ENCODE measurements at regions not wholly inside any gene's neighbourhood (a gene's known extent, or its start where the extent isn't known, plus 50 kb on each side); places are given as distances from the start of the nearest gene placed in this dataset.

GRCh38 chr17:70357190-70357589 lies 187.9 kb downstream of the KCNJ2 start:
- no peak for DNase-seq
- intact Hi-C loops (cut with DNase I, micrococcal nuclease) = no loop called here
- peaks cover 4% of the 10 kb centered on the region for H3K27me3 Mint-ChIP-seq
- ChIA-PET POLR2A (no interaction called here), CTCF (no interaction called here)
- no peaks in the 10 kb centered on the region for H3K9me3 Mint-ChIP-seq (ENCODE audit: low read depth)
- ATAC-seq = no peak
- no peak overlapping the region for H3K27ac Mint-ChIP-seq
- no peaks in the 10 kb centered on the region for H3K36me3 Mint-ChIP-seq (ENCODE audit: low read depth)
- no peaks in the 10 kb centered on the region for H3K4me1 Mint-ChIP-seq
- no peak overlapping the region for H3K4me3 Mint-ChIP-seq

GRCh38 chr17:70365091-70365583 lies 195.8 kb downstream of the KCNJ2 start:
- CTCF ChIA-PET = interaction anchor here (0.5 kb wide), 1 partner anchor 9 kb away, joined by 5 read pairs; no protein-coding TSS in a partner anchor
- ATAC-seq (peak; percentile 65), DNase-seq (no peak)
- Mint-ChIP-seq H3K4me3 (no peak overlapping the region), H3K36me3 (ENCODE audit: low read depth) (no peaks in the 10 kb centered on the region), H3K4me1 (peaks cover 6% of the 10 kb centered on the region), H3K27me3 (peaks cover 17% of the 10 kb centered on the region), H3K27ac (no peak overlapping the region), H3K9me3 (ENCODE audit: low read depth) (no peaks in the 10 kb centered on the region)
- intact Hi-C loops (cut with DNase I, micrococcal nuclease) = no loop called here
- POLR2A ChIA-PET = no interaction called here

- CTCF ChIA-PET = interaction anchor here (0.9 kb wide), 1 partner anchor 22 kb away, joined by 3 read pairs; no protein-coding TSS in a partner anchor
- POLR2A ChIA-PET = no interaction called here
- no peaks in the 10 kb centered on the region for H3K36me3 Mint-ChIP-seq (ENCODE audit: low read depth)
- intact Hi-C loops (cut with DNase I, micrococcal nuclease) = no loop called here
- ATAC-seq (no peak), DNase-seq (no peak)
- H3K4me1 Mint-ChIP-seq = peaks cover 6% of the 10 kb centered on the region
- H3K4me3 Mint-ChIP-seq = no peak overlapping the region
- H3K27me3 Mint-ChIP-seq = peaks cover 14% of the 10 kb centered on the region
- H3K27ac Mint-ChIP-seq = no peak overlapping the region
- no peaks in the 10 kb centered on the region for H3K9me3 Mint-ChIP-seq (ENCODE audit: low read depth)
Measured at GRCh38 chr17:70366386-70366785, 197.1 kb downstream of the KCNJ2 start.

GRCh38 chr17:70368011-70368410 lies 198.7 kb downstream of the KCNJ2 start:
- Mint-ChIP-seq H3K4me1 (peaks cover 6% of the 10 kb centered on the region), H3K9me3 (ENCODE audit: low read depth) (no peaks in the 10 kb centered on the region), H3K36me3 (ENCODE audit: low read depth) (no peaks in the 10 kb centered on the region), H3K27me3 (peaks cover 10% of the 10 kb centered on the region), H3K27ac (no peak overlapping the region), H3K4me3 (no peak overlapping the region)
- intact Hi-C loops (cut with DNase I, micrococcal nuclease) = no loop called here
- no peak for DNase-seq
- no peak for ATAC-seq
- POLR2A ChIA-PET = no interaction called here
- CTCF ChIA-PET = no interaction called here

GRCh38 chr17:70369391-70369790 lies 200.1 kb downstream of the KCNJ2 start:
- no peak overlapping the region for H3K4me3 Mint-ChIP-seq
- ChIA-PET POLR2A (no interaction called here), CTCF (interaction anchor here (0.5 to 1.0 kb wide), 2 partner anchors 38 to 1215 kb away, joined by 3 read pairs; no protein-coding TSS in a partner anchor)
- H3K36me3 Mint-ChIP-seq (ENCODE audit: low read depth) = no peaks in the 10 kb centered on the region
- no peak for ATAC-seq
- no peak overlapping the region for H3K27ac Mint-ChIP-seq
- intact Hi-C loops (cut with DNase I, micrococcal nuclease) = no loop called here
- peaks cover 6% of the 10 kb centered on the region for H3K4me1 Mint-ChIP-seq
- H3K27me3 Mint-ChIP-seq = peaks cover 11% of the 10 kb centered on the region
- H3K9me3 Mint-ChIP-seq (ENCODE audit: low read depth) = peaks cover 3% of the 10 kb centered on the region
- DNase-seq = no peak

- H3K4me1 Mint-ChIP-seq = no peaks in the 10 kb centered on the region
- H3K27me3 Mint-ChIP-seq = peaks cover 7% of the 10 kb centered on the region
- intact Hi-C loops (cut with DNase I, micrococcal nuclease) = no loop called here
- ATAC-seq (no peak), DNase-seq (no peak)
- H3K9me3 Mint-ChIP-seq (ENCODE audit: low read depth) = peaks cover 3% of the 10 kb centered on the region
- H3K27ac Mint-ChIP-seq = no peak overlapping the region
- H3K4me3 Mint-ChIP-seq = no peak overlapping the region
- CTCF ChIA-PET = no interaction called here
- POLR2A ChIA-PET = no interaction called here
- H3K36me3 Mint-ChIP-seq (ENCODE audit: low read depth) = no peaks in the 10 kb centered on the region
Measured at GRCh38 chr17:70370816-70371215, 201.5 kb downstream of the KCNJ2 start.

GRCh38 chr17:70373369-70373768 lies 204.0 kb downstream of the KCNJ2 start:
- POLR2A ChIA-PET = no interaction called here
- DNase-seq = no peak
- CTCF ChIA-PET = interaction anchor here (0.7 kb wide), 1 partner anchor 8 kb away, joined by 5 read pairs; no protein-coding TSS in a partner anchor
- no peak for ATAC-seq
- H3K4me1 Mint-ChIP-seq = no peaks in the 10 kb centered on the region
- no peak overlapping the region for H3K4me3 Mint-ChIP-seq
- intact Hi-C loops (cut with DNase I, micrococcal nuclease) = no loop called here
- H3K36me3 Mint-ChIP-seq (ENCODE audit: low read depth) = no peaks in the 10 kb centered on the region
- H3K9me3 Mint-ChIP-seq (ENCODE audit: low read depth) = peaks cover 3% of the 10 kb centered on the region
- H3K27ac Mint-ChIP-seq = no peak overlapping the region
- peaks cover 3% of the 10 kb centered on the region for H3K27me3 Mint-ChIP-seq

- intact Hi-C loops (cut with DNase I, micrococcal nuclease) = no loop called here
- no peak for ATAC-seq
- H3K36me3 Mint-ChIP-seq (ENCODE audit: low read depth) = no peaks in the 10 kb centered on the region
Measured at GRCh38 chr17:70374496-70374895, 205.2 kb downstream of the KCNJ2 start.

GRCh38 chr17:70375406-70375805 lies 206.1 kb downstream of the KCNJ2 start:
- no peaks in the 10 kb centered on the region for H3K4me1 Mint-ChIP-seq
- no peak overlapping the region for H3K4me3 Mint-ChIP-seq
- ChIA-PET CTCF (no interaction called here), POLR2A (no interaction called here)
- H3K9me3 Mint-ChIP-seq (ENCODE audit: low read depth) = peaks cover 3% of the 10 kb centered on the region
- H3K27ac Mint-ChIP-seq = no peak overlapping the region
- intact Hi-C loops (cut with DNase I, micrococcal nuclease) = no loop called here
- ATAC-seq (no peak), DNase-seq (no peak)
- H3K36me3 Mint-ChIP-seq (ENCODE audit: low read depth) = no peaks in the 10 kb centered on the region
- H3K27me3 Mint-ChIP-seq = peaks cover 3% of the 10 kb centered on the region

More at GRCh38 chr17:70374496-70374895, 205.2 kb downstream of the KCNJ2 start:
- H3K9me3 Mint-ChIP-seq (ENCODE audit: low read depth) = peaks cover 3% of the 10 kb centered on the region
- no peak for DNase-seq
- no peaks in the 10 kb centered on the region for H3K4me1 Mint-ChIP-seq
- peaks cover 3% of the 10 kb centered on the region for H3K27me3 Mint-ChIP-seq
- no peak overlapping the region for H3K27ac Mint-ChIP-seq
- POLR2A ChIA-PET = no interaction called here
- H3K4me3 Mint-ChIP-seq = no peak overlapping the region
- CTCF ChIA-PET = interaction anchor here (0.7 kb wide), 1 partner anchor 9 kb away, joined by 5 read pairs; no protein-coding TSS in a partner anchor

- Mint-ChIP-seq H3K36me3 (ENCODE audit: low read depth) (no peaks in the 10 kb centered on the region), H3K27me3 (peaks cover 3% of the 10 kb centered on the region), H3K4me1 (no peaks in the 10 kb centered on the region), H3K9me3 (ENCODE audit: low read depth) (peaks cover 3% of the 10 kb centered on the region), H3K4me3 (no peak overlapping the region), H3K27ac (no peak overlapping the region)
- CTCF ChIA-PET = no interaction called here
- ATAC-seq = no peak
- intact Hi-C loops (cut with DNase I, micrococcal nuclease) = no loop called here
- POLR2A ChIA-PET = no interaction called here
- DNase-seq = no peak
Measured at GRCh38 chr17:70375813-70376770, 206.8 kb downstream of the KCNJ2 start.

GRCh38 chr17:70377654-70378053 lies 208.3 kb downstream of the KCNJ2 start:
- H3K27ac Mint-ChIP-seq = no peak overlapping the region
- no peaks in the 10 kb centered on the region for H3K4me1 Mint-ChIP-seq
- H3K9me3 Mint-ChIP-seq (ENCODE audit: low read depth) = peaks cover 3% of the 10 kb centered on the region
- CTCF ChIA-PET = interaction anchor here (0.8 kb wide), 1 partner anchor 107 kb away, joined by 3 read pairs; no protein-coding TSS in a partner anchor
- ATAC-seq (no peak), DNase-seq (no peak)
- POLR2A ChIA-PET = no interaction called here
- intact Hi-C loops (cut with DNase I, micrococcal nuclease) = no loop called here
- peaks cover 3% of the 10 kb centered on the region for H3K27me3 Mint-ChIP-seq
- H3K4me3 Mint-ChIP-seq = no peak overlapping the region
- no peaks in the 10 kb centered on the region for H3K36me3 Mint-ChIP-seq (ENCODE audit: low read depth)

- H3K27ac Mint-ChIP-seq = no peak overlapping the region
- H3K27me3 Mint-ChIP-seq = peaks cover 3% of the 10 kb centered on the region
- no peaks in the 10 kb centered on the region for H3K4me1 Mint-ChIP-seq
- intact Hi-C loops (cut with DNase I, micrococcal nuclease) = no loop called here
- H3K4me3 Mint-ChIP-seq = no peak overlapping the region
- H3K36me3 Mint-ChIP-seq (ENCODE audit: low read depth) = no peaks in the 10 kb centered on the region
- CTCF ChIA-PET = interaction anchor here (0.8 kb wide), 1 partner anchor 106 kb away, joined by 3 read pairs; no protein-coding TSS in a partner anchor
- no peak for ATAC-seq
- POLR2A ChIA-PET = no interaction called here
- DNase-seq = no peak
- H3K9me3 Mint-ChIP-seq (ENCODE audit: low read depth) = peaks cover 3% of the 10 kb centered on the region
Measured at GRCh38 chr17:70378076-70378475, 208.7 kb downstream of the KCNJ2 start.
